DOHH2 (cell line): ENCODE measurements at regions not wholly inside any gene's neighbourhood (a gene's known extent, or its start where the extent isn't known, plus 50 kb on each side); places are given as distances from the start of the nearest gene placed in this dataset.

Experiments
- H3F3A ChIP-seq: fragments of 200-600 bp; sonication (generic), shearing (Covaris generic); 2 replicates; pipeline ENCODE4 v1.6.0; 2016; ENCODE audit warnings: antibody characterized with exemption, mild to moderate bottlenecking; ENCODE audit not compliant: control insufficient read depth, insufficient read depth
- H3K27ac ChIP-seq: fragments of 200-600 bp; sonication (generic); 2 replicates; pipeline ENCODE4 v1.5.1; 2014; ENCODE audit warnings: low read depth, mild to moderate bottlenecking, low read length, moderate library complexity
- H3K27me3 ChIP-seq: fragments of 200-600 bp; sonication (generic); 2 replicates; pipeline ENCODE4 v1.6.1; 2014; ENCODE audit warnings: mild to moderate bottlenecking, low read length, mixed read lengths; ENCODE audit not compliant: control insufficient read depth
- H3K36me3 ChIP-seq: fragments of 200-600 bp; sonication (generic); 2 replicates; pipeline ENCODE4 v1.6.1; 2014; ENCODE audit warnings: mild to moderate bottlenecking, low read length, moderate library complexity, mixed read lengths; ENCODE audit not compliant: control insufficient read depth
- H3K4me1 ChIP-seq: fragments of 200-600 bp; sonication (generic); 2 replicates; pipeline ENCODE4 v1.6.1; 2014; ENCODE audit warnings: mild to moderate bottlenecking, low read length, mixed read lengths; ENCODE audit not compliant: control insufficient read depth
- H3K4me2 ChIP-seq: fragments of 200-600 bp; sonication (generic); 2 replicates; pipeline ENCODE4 v1.6.0; 2014; ENCODE audit warnings: mild to moderate bottlenecking, low read length, moderate library complexity
- H3K4me3 ChIP-seq: fragments of 200-600 bp; sonication (generic); 2 replicates; pipeline ENCODE4 v1.5.1; 2014; ENCODE audit warnings: mild to moderate bottlenecking, low read length, mixed read lengths
- H3K79me2 ChIP-seq: fragments of 200-600 bp; sonication (generic); 2 replicates; pipeline ENCODE4 v1.6.1; 2014; ENCODE audit warnings: mild to moderate bottlenecking, low read length, mixed read lengths; ENCODE audit not compliant: control insufficient read depth
- H3K9me2 ChIP-seq: fragments of 200-600 bp; sonication (generic); replicated peaks from 2 replicates; pipeline ENCODE4 v1.6.1; 2014; ENCODE audit warnings: mild to moderate bottlenecking, low read length, mixed read lengths; ENCODE audit not compliant: control insufficient read depth
- H3K9me3 ChIP-seq: fragments of 200-600 bp; sonication (generic); 2 replicates; pipeline ENCODE4 v1.6.1; 2014; ENCODE audit warnings: antibody characterized with exemption, low read length, mixed read lengths; ENCODE audit not compliant: control insufficient read depth, insufficient read depth
- H4K20me1 ChIP-seq: fragments of 200-600 bp; sonication (generic); 2 replicates; pipeline ENCODE4 v1.6.0; 2014; ENCODE audit warnings: low read depth, mild to moderate bottlenecking, antibody characterized with exemption, low read length, moderate library complexity; ENCODE audit not compliant: control insufficient read depth, insufficient read depth
- EZH2phosphoT487 ChIP-seq: fragments of 200-600 bp; sonication (generic); IDR thresholded peaks from 2 replicates; pipeline ENCODE4 v1.6.1; 2017; ENCODE audit warnings: borderline replicate concordance, mild to moderate bottlenecking, antibody characterized with exemption, low read length, moderate library complexity, mixed read lengths
- TF ChIP-seq, protein P1 (sequence below): fragments of 200-600 bp; sonication (generic); IDR thresholded peaks from one replicate; pipeline ENCODE4 v1.5.1; 2014; ENCODE audit warnings: antibody characterized with exemption, mild to moderate bottlenecking, low read depth, low read length; ENCODE audit not compliant: poor library complexity, severe bottlenecking

DNA sequence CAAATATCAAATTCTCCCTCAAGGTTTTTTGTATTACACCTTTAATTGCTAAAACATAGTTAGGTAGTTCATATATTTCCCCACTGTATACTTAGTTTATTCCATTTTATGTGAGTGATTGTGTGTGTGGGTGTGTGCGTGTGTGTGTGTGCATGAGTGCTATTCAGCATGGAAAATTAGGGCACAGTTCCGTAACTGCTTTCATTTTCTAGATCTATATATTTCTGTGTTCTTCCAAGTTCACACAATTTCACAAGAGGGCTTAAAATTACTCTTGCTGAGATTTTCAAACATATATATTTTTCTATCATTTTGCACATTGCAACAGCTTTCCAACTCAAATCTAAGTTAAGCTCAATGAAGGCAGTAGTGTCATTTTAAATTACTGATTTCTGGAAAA, 782.9 kb upstream of the SOX9 start:
- Histone ChIP-seq H3K9me2 (no peaks in the 10 kb centered on the region), H3K36me3 (no peaks in the 10 kb centered on the region), H3K9me3 (no peaks in the 10 kb centered on the region), H3K4me1 (no peaks in the 10 kb centered on the region), H3K79me2 (no peaks in the 10 kb centered on the region), H3F3A (no peaks in the 10 kb centered on the region), H3K4me2 (no peak overlapping the region), H3K27me3 (no peaks in the 10 kb centered on the region), H3K27ac (no peak overlapping the region), H4K20me1 (no peaks in the 10 kb centered on the region), H3K4me3 (no peak overlapping the region)
- TF ChIP-seq, protein P1, sequence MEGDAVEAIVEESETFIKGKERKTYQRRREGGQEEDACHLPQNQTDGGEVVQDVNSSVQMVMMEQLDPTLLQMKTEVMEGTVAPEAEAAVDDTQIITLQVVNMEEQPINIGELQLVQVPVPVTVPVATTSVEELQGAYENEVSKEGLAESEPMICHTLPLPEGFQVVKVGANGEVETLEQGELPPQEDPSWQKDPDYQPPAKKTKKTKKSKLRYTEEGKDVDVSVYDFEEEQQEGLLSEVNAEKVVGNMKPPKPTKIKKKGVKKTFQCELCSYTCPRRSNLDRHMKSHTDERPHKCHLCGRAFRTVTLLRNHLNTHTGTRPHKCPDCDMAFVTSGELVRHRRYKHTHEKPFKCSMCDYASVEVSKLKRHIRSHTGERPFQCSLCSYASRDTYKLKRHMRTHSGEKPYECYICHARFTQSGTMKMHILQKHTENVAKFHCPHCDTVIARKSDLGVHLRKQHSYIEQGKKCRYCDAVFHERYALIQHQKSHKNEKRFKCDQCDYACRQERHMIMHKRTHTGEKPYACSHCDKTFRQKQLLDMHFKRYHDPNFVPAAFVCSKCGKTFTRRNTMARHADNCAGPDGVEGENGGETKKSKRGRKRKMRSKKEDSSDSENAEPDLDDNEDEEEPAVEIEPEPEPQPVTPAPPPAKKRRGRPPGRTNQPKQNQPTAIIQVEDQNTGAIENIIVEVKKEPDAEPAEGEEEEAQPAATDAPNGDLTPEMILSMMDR: no peak

DNA sequence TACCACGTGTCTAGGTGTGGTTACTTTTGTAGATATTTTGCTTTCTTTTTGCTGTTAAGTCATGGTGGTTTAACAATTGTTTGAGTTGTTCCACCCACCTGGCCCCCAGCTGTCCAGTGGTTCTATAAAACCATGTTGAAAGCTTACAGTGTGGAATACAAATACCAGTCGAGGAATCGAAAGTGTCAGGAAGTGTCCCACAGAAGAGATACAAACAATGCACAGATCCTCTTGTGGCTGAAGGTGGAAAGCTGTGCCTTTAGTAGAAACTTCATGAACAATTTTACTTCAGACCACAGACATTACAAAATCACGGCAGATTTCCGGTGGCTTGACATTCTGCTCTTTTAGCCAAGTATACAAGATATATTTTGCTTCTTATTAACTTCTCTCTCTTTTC, 782.4 kb upstream of the SOX9 start:
- no peaks in the 10 kb centered on the region for H3K27me3 ChIP-seq
- H3K4me1 ChIP-seq: no peaks in the 10 kb centered on the region
- H3K4me2 ChIP-seq: no peak overlapping the region
- H3K4me3 ChIP-seq: no peak overlapping the region
- H4K20me1 ChIP-seq: no peaks in the 10 kb centered on the region
- H3K9me2 ChIP-seq: no peaks in the 10 kb centered on the region
- TF ChIP-seq, protein P1: no peak
- TF ChIP-seq EZH2phosphoT487: no peak
- H3K27ac ChIP-seq: no peak overlapping the region
- no peaks in the 10 kb centered on the region for H3K36me3 ChIP-seq
- no peaks in the 10 kb centered on the region for H3K79me2 ChIP-seq
- no peaks in the 10 kb centered on the region for H3K9me3 ChIP-seq
- no peaks in the 10 kb centered on the region for H3F3A ChIP-seq

DNA sequence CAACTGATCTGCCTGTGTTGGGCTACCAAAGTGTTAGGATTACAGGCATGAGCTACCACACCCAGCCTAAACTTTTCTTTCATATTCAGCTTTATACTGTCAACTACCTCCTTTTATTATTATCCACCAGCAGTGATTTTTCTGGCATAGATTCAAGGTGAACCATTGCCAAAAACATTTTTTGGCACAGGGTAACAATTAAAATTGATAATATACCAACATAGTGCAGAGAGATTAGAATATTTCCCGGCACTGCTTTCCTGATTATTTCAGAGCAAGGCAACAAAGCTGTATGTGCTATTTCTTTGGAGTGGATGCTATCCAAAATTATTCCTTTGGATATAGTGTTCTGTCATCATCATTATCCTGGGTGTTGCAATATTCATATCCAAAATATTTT, 781.6 kb upstream of the SOX9 start:
- Histone ChIP-seq H3K27ac (no peak overlapping the region), H3K79me2 (no peaks in the 10 kb centered on the region), H3K4me2 (no peak overlapping the region), H3K9me3 (no peaks in the 10 kb centered on the region), H3K4me1 (no peaks in the 10 kb centered on the region), H4K20me1 (no peaks in the 10 kb centered on the region), H3K36me3 (no peaks in the 10 kb centered on the region), H3F3A (no peaks in the 10 kb centered on the region), H3K4me3 (no peak overlapping the region), H3K27me3 (no peaks in the 10 kb centered on the region), H3K9me2 (no peaks in the 10 kb centered on the region)
- TF ChIP-seq EZH2phosphoT487: no peak
- TF ChIP-seq, protein P1: no peak

DNA sequence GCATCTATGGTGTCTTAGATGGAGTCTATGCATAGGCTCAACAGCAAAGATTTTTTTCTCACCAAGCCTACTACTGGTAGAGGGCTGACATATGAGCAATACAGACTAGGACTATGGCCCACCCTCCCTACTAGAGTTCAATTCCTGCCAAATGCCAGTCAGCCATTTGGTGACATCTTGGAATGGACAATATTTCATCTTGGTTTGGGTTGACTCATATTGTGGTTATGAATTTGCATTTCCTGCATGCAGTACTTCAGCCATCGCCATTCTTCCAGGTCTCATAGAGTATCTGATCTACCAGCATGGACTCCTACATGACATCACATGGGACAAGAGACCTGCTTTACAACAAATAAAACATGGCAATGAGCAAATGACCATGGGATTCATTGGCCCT, 778.1 kb upstream of the SOX9 start:
- H3K4me1 ChIP-seq: no peaks in the 10 kb centered on the region
- H4K20me1 ChIP-seq: no peaks in the 10 kb centered on the region
- H3K79me2 ChIP-seq: no peaks in the 10 kb centered on the region
- no peaks in the 10 kb centered on the region for H3F3A ChIP-seq
- H3K4me2 ChIP-seq: no peak overlapping the region
- no peak overlapping the region for H3K27ac ChIP-seq
- no peaks in the 10 kb centered on the region for H3K36me3 ChIP-seq
- no peaks in the 10 kb centered on the region for H3K27me3 ChIP-seq
- H3K9me3 ChIP-seq: no peaks in the 10 kb centered on the region
- TF ChIP-seq, protein P1: no peak
- TF ChIP-seq EZH2phosphoT487: no peak
- no peak overlapping the region for H3K4me3 ChIP-seq
- no peaks in the 10 kb centered on the region for H3K9me2 ChIP-seq
